GM23338 (cell line): ENCODE measurements at regions not wholly inside any gene's neighbourhood (a gene's known extent, or its start where the extent isn't known, plus 50 kb on each side); places are given as distances from the start of the nearest gene placed in this dataset.

ENCODE experiments used
- CREB1 ChIP-seq: fragments of 250-450 bp; sonication (Bioruptor Pico); IDR thresholded peaks from 2 replicates; pipeline ENCODE4 v1.5.0; 2020; ENCODE audit warnings: low read depth, mild to moderate bottlenecking, moderate library complexity
- CTCF ChIP-seq, 2 experiments: fragments of 200-600 bp in 1 of 2; sonication (generic) in 1 of 2; conservative IDR thresholded peaks; 2 replicates each; pipeline versions ENCODE4 v1.5.1 to v1.6.1; 2016 to 2017; ENCODE audit warnings: antibody characterized with exemption in 2 of 2, low read depth in 2 of 2, mild to moderate bottlenecking in 2 of 2, moderate library complexity in 1 of 2
- STAT1 ChIP-seq: IDR thresholded peaks from one replicate; pipeline ENCODE4 v1.6.1; 2016; ENCODE audit warnings: antibody characterized with exemption; ENCODE audit not compliant: unreplicated experiment

GRCh38 chr15:25068696-25069095 lies 113.9 kb downstream of the SNRPN start:
- TF ChIP-seq CTCF (conservative IDR thresholded peaks at IDR 0.05; ENCODE audit: low read depth in 2 of 2), result no peak
- TF ChIP-seq CREB1 (CRISPR knock-in tag), result no peak
- TF ChIP-seq STAT1, result no peak
